Medulla oblongata (tissue), 1 donor: ENCODE measurements at regions not wholly inside any gene's neighbourhood (a gene's known extent, or its start where the extent isn't known, plus 50 kb on each side); places are given as distances from the start of the nearest gene placed in this dataset.
A peak's percentile ranks its signal among the peaks of the same experiment; 100 is the strongest.
"Not testable (repeated sequence)": the region's sequence is repeated elsewhere in the genome, so short reads cannot be mapped to it uniquely, and the experiment has no call there.

Experiments used
- DNase-seq: peaks from one replicate; pipeline ENCODE4 v3.0.0-alpha.2; 2015; ENCODE audit errors: extremely low spot score

DNA sequence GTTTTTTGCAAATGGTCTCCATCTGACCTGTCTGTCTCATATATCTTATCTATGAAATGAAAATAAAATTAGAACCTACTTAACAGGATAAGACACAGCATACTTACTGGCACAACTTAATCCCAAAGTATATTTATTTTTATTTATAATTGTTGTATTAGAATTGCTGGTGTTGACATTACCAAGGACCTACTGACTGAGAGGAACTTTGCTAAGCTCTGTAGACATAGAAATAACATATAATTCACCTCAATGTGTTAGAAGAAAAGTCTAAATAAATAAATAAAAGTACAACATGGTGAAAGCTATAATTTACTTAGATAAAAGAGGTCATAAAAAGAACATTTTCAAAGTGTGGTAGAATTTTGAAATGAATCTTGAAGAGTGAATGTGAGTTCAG is 1650.5 kb upstream of the NUDT12 start:
- DNase-seq, result no peak

DNA sequence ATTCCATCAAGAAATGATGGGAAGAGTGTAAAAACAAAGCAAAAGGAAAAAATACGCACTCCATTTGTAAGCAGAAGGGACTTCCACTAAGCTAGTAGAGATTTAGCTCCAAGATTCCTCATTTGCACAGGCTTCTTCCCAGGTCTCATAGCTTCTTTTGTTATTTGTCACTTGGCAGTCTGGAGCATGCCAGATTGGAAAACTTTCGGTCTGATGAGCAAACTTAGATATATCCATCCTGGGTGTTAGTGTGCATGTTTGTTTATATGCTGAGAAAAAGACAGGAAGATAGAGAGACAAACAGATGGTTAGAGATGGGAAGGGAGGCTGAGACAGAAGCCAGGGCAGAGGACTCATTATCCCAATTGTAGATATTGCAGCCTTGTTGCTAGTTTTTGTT is 1644.5 kb upstream of the NUDT12 start:
- no peak for DNase-seq

DNA sequence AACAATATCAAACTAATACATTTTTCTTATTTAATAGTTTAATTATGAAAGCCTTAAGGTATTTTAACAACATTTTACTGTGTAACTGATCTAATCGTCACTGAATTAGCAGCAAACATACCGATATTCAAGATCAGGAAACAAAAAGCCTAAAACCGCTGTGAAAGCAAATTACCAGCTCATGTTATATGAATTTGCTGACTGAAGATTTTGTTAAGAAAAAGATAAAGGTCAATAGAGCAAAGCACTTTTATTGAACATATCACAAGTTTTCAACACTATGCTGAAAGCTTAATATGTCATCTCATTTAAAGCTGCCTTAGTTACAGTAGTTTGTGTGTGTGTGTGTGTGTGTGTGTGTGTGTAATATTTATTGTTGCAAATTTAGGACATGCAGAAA is 1634.9 kb upstream of the NUDT12 start:
- no peak for DNase-seq

DNA sequence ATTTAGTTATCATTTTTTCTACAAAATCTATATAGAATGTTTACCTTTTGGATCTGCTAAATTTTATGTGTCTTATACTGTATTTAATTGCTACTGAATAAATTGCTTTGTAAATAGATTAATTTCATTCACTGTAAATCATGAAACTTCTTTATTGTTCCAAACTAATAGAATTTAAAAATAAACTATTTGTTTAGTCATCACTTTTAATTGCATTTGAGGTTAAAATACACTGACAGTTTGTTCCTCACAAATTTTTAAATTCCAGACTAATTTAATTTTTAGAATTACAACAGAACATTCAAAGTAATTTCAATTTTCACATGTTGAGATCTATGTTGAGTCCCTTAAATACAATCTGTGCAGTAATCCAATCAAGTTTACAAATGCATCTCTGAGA is 1633.2 kb upstream of the NUDT12 start:
- no peak for DNase-seq

DNA sequence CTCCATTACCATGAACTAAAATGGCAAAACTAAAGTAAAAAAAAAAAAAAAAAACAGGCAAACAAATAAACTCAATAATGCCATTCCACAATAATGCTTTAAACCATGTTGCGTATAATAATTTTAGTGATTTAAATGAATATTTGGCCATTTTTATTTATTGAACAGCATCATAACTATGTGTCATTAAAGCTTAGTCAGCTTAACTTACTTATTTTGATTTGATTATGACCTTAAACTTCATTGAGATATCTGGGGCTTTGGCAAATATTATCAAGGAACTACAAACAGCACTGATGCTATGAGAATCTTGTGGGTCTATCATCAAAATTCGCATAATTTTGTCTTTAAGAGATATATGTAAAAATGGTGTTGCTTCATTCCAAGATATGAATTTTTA is 1610.3 kb upstream of the NUDT12 start:
- DNase-seq, result no peak

DNA sequence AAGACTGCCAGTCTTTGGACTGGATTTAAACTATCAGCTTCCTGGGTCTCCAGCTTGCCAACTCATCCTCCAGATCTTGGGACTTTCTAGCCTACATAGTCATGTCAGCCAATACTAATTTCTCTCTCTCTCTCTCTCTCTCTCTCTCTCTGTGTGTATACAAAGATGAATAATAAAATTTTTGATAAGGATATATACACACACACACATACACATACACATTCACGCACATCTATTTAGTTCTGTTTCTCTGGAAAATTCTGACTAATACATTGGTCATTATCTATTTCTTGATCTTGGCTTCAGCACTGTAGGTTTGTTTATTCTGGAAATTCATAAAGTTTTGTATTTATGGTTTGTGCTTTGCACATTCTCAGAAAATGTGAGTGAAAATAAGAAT is 1606.2 kb upstream of the NUDT12 start:
- no peak for DNase-seq

DNA sequence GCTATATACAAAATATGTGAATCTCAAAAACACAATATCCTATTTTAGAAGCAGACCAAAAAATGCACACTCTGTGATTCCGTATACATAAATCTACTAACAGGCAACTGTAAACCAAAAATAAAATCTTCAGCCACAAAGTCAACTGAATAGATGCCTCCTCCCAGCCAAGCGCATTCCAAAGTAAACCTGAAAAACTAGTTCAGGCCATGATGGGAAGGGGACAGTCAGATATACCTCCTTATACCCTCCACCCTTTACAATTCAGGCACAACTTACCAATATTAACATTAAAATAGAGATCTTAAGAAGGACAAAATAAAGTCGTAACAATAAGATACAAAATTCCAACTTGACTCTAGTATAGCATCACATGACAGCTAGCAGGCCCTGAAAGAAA is 1604.5 kb upstream of the NUDT12 start:
- no peak for DNase-seq

DNA sequence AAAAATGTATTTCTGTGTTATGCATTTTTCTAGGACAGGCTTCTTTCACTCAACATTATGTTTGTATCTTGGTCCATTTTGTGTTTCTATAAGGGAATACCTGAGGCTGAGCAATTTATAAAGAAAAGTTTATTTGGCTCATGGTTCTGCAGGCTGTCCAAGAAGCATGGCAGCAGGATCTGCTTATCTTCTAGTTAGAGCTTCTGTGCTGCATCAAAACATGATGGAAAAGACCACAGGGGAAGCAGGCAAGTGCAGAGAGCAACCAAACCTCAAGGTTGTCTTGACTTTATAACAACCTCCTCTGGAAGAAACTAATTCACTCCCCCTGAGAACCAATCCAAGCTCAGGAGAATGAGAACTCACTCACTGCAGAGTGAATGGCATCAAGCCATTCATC is 1601.0 kb upstream of the NUDT12 start:
- DNase-seq, result no peak

DNA sequence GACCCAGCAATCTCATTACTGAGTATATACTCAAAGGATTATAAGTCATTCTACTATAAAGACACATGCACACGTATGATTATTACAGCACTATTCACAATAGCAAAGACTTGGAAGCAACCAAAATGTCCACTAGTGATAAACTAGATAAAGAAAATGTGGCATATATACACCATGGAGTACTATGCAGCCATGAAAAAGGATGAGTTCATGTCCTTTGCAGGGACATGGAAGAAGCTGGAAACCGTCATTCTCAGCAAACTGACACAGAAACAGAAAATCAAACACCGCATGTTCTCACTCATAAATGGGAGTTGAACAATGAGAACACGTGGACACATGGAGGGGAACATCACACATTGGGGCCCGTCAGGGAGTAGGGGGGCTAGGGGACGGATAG is 1600.0 kb upstream of the NUDT12 start:
- not testable (repeated sequence) for DNase-seq

DNA sequence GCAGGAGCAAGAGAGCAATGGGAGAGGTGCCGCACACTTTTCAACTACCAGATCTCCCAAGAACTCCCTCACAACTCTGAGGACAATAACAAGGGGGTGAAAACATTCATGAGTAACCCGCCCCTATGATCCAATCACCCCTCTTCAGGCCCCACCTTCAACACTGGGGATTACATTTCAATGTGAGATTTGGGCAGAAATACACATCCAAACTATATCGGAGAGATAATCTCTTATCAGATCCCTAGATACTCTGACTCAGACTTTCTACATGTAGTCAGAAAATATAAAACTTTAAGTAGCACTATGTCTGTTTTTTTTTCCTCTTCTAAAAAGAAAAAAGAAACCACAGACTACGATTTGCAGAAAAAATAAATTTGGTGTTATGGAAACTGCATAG is 1595.9 kb upstream of the NUDT12 start:
- DNase-seq, result no peak

DNA sequence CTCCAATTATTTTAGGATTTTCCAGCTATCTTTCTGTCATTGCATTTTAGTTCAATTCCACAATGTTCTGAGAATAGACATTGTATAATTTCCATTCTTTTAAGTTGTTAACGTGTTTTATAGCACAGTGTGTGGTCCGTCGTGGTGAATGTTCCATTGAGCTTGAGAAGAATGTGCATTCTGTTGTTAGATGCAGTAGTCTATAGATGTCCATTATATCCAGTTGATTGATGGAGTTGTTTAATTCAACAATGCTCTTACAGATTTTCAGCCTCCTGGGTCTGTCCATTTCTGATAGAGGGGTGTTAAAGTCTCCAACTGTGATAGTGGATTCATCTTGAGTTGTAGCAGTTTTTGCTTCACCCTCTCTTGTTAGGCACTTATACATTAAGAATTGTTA is 1587.7 kb upstream of the NUDT12 start:
- no peak for DNase-seq

DNA sequence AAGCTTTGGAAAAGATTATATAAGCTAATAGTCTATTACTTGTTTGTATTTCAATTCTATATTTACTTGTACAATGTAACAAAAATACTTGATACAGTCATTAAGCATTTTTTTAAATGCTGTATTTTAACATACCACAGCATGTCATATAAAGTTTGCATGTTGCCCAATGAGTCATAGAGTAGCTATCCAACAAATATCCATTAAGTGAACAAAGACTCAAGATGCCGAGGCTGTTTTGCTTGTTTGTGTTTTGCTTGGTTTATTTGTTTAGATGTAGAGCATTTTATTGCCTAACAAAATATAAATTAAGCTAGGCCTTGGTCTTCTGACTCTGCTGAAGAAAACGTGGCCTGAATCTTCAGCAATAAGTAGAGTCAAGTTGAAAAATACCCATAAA is 1584.3 kb upstream of the NUDT12 start:
- no peak for DNase-seq

DNA sequence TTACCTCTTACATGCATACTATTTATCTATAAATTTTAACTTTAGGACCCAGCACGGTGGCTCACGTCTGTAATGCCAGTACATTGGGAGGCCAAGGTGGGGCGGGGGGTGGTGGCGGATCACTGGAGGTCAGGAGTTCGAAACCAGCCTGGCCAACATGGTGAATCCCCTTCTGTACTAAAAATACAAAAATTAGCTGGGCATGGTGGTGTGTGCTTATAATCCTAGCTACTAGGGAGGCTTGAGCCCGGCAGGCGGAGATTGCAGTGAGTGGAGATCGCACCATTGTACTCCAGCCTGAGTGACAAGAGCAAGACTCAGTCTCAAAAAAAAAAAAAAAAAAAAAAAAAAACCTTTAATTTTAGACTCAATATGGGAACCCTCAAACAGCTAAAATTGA is 1582.6 kb upstream of the NUDT12 start:
- no peak for DNase-seq

DNA sequence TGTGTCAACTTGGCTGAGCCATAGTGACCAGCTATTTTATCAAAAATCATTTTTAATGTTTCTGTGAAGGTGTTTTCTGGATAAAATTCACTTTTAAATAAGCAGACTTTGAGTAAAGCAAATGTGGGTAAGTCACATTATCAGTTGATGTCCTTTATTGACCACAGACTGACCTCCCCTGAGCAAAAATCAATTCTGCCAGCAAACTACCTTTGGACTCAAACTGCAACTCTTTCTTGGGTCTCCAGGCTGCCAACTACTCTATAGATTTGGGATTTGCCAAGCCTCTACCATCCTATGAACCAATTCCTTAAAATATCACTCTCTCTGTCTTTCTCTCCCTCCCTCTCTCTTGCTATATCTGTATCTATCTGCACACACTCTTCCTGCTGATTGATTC is 1571.7 kb upstream of the NUDT12 start:
- DNase-seq, result no peak

DNA sequence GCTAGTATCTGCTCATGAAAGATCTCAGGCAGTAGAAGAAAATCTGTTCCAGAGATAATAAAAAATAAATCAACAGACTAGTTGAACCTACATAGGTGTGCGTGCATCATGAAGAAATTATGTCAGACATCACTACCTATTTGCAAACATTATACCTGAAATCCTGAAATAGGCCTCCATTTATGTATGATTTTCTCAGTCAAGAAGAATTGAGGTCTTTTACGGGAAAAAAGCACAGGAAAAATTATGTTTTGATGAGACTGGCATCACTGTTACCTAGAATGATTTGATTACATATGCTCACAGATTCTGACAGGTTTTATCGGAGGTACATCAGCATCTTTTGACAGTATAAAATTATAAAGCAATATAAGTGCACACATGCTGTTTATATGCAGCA is 1570.5 kb upstream of the NUDT12 start:
- no peak for DNase-seq

DNA sequence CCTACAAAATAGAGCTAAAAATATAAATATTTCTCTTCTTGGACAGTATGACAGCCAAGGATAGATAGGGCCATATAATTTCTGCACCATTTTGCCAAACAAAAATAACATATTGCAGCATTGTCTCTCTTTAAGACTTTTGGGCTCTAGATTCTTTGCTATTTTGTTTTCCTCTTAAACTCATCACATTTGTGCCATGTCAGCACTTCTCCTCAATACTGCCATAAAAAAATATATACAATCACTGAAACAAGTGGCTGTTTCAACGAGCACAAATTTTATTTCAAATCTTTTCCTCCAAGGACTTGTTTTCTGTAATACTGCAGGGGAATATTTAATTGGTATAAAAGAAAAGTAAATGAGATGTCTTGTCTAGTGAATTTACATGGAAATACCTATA is 1570.0 kb upstream of the NUDT12 start:
- no peak for DNase-seq

DNA sequence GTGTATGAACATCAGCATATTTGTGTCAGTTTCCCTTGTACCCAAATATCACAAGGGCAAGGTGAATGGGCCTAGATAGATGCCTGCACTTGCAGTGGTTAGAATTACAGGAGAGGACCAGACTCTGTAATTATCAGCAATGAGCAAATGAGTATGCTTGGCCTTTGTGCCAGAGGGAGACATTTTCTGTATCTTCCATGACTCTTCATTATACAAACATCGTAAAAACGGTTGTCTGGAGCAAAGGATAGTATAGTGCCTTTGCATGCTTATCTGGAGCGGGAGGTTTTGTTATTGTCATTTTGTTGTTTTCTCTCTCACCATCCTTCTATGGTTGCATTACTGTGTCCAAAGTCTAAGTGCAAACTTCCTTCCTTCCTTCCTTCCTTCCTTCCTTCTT is 1568.5 kb upstream of the NUDT12 start:
- no peak for DNase-seq

DNA sequence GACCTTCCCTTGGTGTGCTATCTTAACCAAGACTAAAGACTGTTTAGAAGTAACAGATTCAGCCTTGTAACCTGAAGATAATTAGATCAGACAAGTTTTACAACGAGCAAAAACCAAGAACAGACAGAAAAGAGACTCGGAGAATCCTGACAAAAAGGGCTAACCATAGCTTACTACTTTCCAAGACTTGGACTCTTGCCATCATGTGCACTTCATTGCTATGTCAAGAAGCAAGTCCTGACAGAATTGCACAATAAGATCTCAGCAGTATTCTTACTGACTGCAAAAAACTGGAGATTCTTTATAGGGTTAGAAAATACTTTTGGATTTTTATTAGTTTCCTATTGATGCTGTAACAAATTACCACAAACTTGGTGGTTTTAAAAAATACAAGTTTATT is 1539.0 kb upstream of the NUDT12 start:
- DNase-seq, result peak; percentile 6

DNA sequence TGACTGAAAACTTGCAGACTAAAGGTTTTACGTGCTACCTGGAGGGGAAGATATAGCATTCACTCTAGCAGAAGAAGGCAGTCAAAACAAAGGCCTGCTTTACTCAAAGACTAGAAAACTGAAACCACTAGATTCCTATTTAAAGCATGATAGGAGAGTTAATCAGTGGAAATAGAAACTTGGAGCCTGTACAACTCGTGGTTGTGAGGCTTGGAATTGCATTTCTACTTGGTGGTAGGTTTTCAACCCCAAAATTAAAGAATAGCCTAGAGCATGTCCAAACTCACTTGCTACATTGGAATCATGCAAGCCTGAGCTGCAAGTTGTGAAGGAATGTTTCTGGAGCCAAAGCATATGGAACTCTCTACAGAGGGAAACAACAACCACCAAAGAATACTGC is 1526.4 kb upstream of the NUDT12 start:
- DNase-seq, result no peak

DNA sequence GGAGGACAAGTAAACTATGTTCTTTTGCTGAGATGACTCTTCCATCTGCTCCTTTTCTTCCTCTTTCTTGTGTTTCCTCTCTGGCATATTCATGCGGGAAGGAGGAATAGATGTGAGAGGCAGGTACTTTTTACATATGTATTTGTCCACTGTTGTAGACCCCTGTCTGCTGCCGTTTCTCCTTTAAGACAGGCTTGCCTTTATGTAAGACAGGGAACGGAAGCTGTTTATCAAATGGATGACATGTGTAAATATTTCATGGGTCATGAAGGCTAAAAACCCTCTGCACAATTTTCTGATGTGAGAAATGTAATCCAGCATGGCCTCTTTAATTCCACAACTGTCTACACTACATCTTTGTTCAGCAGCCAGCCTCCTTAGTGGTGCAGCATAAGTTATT is 1525.5 kb upstream of the NUDT12 start:
- DNase-seq, result no peak

DNA sequence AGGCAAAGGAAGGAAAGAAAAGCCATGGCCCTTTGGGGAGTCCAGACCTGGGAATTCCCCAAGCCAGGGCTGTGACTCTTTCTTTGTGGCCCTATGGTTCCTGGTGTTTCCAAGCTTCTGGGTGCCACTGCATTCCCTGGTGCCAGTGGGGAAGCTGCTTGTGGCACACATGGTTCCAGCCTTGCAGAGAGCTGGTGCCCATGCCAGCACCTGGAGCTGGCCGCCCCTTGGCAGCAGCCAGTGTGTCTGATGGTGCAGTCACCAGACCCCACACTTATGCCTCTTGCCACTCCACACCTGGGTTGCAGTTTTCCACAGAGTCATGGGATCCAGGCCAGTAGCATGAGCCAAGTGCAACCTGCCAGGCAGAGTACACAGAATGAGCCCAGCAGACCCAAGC is 1495.3 kb upstream of the NUDT12 start:
- DNase-seq, result no peak

DNA sequence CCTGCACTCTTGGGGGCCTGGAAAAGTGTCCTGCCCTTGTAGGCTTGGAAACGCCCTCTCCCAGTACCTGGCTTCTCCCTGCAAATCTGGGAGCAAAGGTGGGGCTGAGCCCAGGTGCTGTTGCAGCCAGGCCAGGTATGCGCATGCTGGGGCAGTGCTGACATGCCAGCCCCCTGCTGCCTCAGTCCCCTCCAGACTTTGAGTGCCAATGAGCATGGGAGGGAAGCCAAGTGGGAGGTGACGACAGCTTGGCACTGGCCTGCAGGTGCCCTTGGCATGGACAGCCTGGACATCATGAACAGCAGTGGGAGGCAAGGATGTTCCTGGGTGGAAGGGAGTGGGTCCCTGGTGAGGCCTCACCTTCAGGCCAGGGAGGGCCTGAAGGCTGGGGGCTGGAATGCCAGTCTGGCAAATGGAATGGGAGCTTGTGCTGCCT is 1494.4 kb upstream of the NUDT12 start:
- DNase-seq, result no peak

DNA sequence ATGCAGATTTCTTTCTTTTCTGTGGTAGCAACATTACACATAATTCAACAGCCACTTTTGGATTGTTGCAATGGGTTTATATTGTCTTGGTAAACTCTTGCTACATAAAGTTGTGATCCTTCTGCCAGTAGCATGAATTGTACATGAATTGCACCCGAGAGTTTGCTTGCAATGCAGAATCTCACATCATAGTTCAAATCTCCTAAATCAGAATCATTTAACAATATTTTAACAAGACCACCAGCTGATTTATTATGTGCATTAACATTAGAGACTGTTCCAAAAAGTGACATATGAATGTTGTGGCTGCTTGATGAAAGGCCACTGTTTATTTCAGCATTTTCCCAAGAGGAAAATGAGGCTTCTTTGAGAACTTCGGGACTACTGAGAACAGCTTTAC is 1491.8 kb upstream of the NUDT12 start:
- DNase-seq, result no peak

DNA sequence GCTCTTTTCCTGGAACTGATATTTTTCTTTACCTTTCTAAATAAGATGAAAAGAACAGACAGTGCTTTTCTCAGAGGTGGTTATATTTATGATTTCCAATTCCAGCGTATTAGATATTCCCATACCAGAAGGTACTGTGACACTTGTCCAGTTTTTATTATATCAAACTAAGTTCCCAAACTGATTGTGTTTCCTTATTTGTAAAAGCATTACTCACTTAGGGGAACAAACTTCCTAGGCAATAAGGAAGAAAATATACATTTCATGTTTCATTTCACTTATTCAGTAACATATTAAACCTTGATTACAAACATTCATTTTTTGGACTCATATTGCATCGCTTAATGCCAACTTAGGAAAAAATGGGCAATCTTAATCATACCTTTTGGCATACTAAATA is 1480.0 kb upstream of the NUDT12 start:
- no peak for DNase-seq

DNA sequence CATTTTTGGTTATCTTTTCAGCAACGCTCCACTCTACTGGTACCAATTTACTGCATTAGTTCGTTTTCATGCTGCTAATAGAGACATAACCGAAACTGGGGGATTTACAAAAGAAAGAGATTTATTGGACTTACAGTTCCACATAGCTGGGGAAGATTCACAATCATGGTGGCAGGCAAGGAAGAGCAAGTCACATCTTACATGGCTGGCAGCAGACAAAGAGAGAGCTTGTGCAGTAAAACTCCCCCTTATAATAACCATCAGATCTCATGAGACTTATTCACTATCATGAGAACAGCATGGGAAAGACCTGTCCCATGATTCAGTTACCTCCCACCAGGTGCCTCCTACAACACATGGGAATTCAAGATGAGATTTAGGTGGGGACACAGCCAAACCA is 1474.2 kb upstream of the NUDT12 start:
- DNase-seq, result not testable (repeated sequence)
